C4-2B (cell line): ENCODE measurements at regions not wholly inside any gene's neighbourhood (a gene's known extent, or its start where the extent isn't known, plus 50 kb on each side); places are given as distances from the start of the nearest gene placed in this dataset.

Experiments used
- CTCF ChIP-seq: fragments of 450-650 bp; conservative IDR thresholded peaks from 2 replicates; pipeline ENCODE4 v1.5.1; 2017; ENCODE audit warnings: mild to moderate bottlenecking
- ZFX ChIP-seq: fragments of 450-650 bp; IDR thresholded peaks from 2 replicates; pipeline ENCODE4 v1.6.1; 2017

- TF ChIP-seq CTCF (no peak), ZFX (no peak)
Measured at GRCh38 chr16:52054326-52054725, 492.6 kb downstream of the TOX3 start.
